Sigmoid colon (tissue), 6 donors: ENCODE measurements at regions not wholly inside any gene's neighbourhood (a gene's known extent, or its start where the extent isn't known, plus 50 kb on each side); places are given as distances from the start of the nearest gene placed in this dataset.

Source experiments
- DNase-seq: peaks from one replicate; pipeline ENCODE4 v3.0.0-alpha.2; 2019
- H3K27ac ChIP-seq, 4 donors: fragments of 200-600 bp; sonication (generic); one replicate each; pipeline ENCODE4 v1.5.1; 2016 to 2019; ENCODE audit warnings: mild to moderate bottlenecking in 1 of 4
- H3K27me3 ChIP-seq, 3 donors: fragments of 200-600 bp; sonication (generic); one replicate each; pipeline ENCODE4 v1.5.1; 2019; ENCODE audit warnings: mild to moderate bottlenecking in 1 of 3
- H3K36me3 ChIP-seq, 4 donors: fragments of 200-600 bp; sonication (generic); one replicate each; pipeline ENCODE4 v1.5.1; 2016 to 2019
- H3K4me1 ChIP-seq, 4 donors: fragments of 200-600 bp; sonication (generic); one replicate each; pipeline ENCODE4 v1.5.1; 2017 to 2019
- H3K4me3 ChIP-seq, 4 donors: fragments of 200-600 bp; sonication (generic); one replicate each; pipeline ENCODE4 v1.5.1; 2017 to 2019; ENCODE audit warnings: mild to moderate bottlenecking in 2 of 4, moderate library complexity in 1 of 4
- H3K9me3 ChIP-seq, 4 donors: fragments of 200-600 bp in 3 of 4; sonication (generic) in 3 of 4; one replicate each; pipeline versions ENCODE4 v1.5.1 to v1.6.1; 2013 to 2019
- EP300 ChIP-seq, 4 donors: sonication (generic); formaldehyde crosslinking; IDR thresholded peaks; one replicate each; pipeline ENCODE4 v1.6.1; 2017; ENCODE audit warnings: antibody characterized with exemption in 4 of 4
- POLR2A ChIP-seq, 2 donors: fragments of 450-650 bp; IDR thresholded peaks; one replicate each; pipeline ENCODE4 v1.6.1; 2016; ENCODE audit warnings: antibody characterized with exemption in 2 of 2, mild to moderate bottlenecking in 2 of 2, moderate library complexity in 2 of 2
- POLR2AphosphoS5 ChIP-seq, 4 donors: sonication (generic); formaldehyde crosslinking; IDR thresholded peaks; one replicate each; pipeline ENCODE4 v1.6.1; 2017; ENCODE audit warnings: antibody characterized with exemption in 4 of 4
- WGBS, 2 donors: extraction: QIAGEN DNeasy Blood & Tissue Kit; methylation state at CpG; one replicate each; pipeline ENCODE4 v1.1.7; 2013; 5-methylcytosine and 5-hydroxymethylcytosine counted together
- intact Hi-C: fragments of 100-400 bp; cut with DNase I; formaldehyde crosslinking; loops from one replicate; pipeline ENCODE4 v1.15.1; 2023
- TF ChIP-seq, protein P1 (sequence below), 4 experiments: fragments of 450-650 bp in 3 of 4; fragments of 200-600 bp in 1 of 4; IDR thresholded peaks; one replicate each; pipeline ENCODE4 v1.5.1; 2016 to 2019; ENCODE audit warnings: antibody characterized with exemption in 4 of 4, mild to moderate bottlenecking in 3 of 4, moderate library complexity in 2 of 4
- donor health status: healthy with polysubstance abuse.
- donor health status: healthy.

DNA sequence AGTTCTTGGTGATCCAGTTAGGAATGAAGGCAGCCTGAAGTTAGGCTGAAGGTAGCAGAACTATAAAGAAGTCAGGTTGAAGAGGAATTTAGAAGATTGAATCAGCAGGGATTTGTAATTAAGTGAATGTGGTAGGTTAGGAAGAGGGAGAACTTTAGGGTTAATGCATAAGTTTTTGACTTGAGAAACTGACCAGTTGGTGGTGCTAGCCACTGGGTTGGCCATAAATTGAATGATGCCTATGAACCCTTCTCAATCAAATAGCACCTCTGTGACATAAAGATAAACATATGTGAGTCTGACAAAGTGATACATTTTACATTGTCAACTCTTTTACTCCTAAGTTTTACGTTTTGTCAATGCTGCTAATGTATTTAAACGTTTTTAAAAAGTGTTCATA, 290.6 kb upstream of the NAV3 start:
- no peak for DNase-seq
- WGBS, 2 donors: 47 to 65% methylated on average over 2 of the region's 2 CpGs
- intact Hi-C loops: no loop called here
- Histone ChIP-seq H3K36me3 (no peaks in the 10 kb centered on the region), H3K27ac (no peak overlapping the region), H3K4me3 (no peak overlapping the region), H3K4me1 (no peaks in the 10 kb centered on the region), H3K9me3 (no peaks in the 10 kb centered on the region), H3K27me3 (no peaks in the 10 kb centered on the region)
- TF ChIP-seq POLR2A (IDR thresholded peaks at IDR 0.05) (no peak), EP300 (IDR thresholded peaks at IDR 0.05) (no peak), POLR2AphosphoS5 (IDR thresholded peaks at IDR 0.05) (no peak)
- TF ChIP-seq, protein P1, sequence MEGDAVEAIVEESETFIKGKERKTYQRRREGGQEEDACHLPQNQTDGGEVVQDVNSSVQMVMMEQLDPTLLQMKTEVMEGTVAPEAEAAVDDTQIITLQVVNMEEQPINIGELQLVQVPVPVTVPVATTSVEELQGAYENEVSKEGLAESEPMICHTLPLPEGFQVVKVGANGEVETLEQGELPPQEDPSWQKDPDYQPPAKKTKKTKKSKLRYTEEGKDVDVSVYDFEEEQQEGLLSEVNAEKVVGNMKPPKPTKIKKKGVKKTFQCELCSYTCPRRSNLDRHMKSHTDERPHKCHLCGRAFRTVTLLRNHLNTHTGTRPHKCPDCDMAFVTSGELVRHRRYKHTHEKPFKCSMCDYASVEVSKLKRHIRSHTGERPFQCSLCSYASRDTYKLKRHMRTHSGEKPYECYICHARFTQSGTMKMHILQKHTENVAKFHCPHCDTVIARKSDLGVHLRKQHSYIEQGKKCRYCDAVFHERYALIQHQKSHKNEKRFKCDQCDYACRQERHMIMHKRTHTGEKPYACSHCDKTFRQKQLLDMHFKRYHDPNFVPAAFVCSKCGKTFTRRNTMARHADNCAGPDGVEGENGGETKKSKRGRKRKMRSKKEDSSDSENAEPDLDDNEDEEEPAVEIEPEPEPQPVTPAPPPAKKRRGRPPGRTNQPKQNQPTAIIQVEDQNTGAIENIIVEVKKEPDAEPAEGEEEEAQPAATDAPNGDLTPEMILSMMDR (IDR thresholded peaks at IDR 0.05): no peak

DNA sequence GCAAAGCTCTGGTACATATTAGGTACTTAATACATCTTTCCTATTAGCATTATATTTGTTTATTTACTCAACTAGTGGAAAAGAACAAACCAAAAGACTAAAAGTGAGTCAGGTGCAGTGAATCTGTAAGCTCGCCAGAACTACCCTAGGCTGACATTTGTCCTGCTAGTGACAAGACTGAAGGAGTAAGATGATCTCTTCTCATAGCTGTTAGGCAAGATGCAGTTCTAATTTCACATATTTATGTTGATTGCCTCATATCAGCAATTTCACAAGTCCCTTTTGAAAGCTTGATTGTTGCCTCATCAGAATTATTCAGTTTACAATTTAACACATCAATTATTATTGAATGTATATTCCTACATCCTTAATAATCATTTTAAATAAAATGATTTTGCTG, 293.0 kb upstream of the NAV3 start:
- DNase-seq: no peak
- TF ChIP-seq, protein P1 (IDR thresholded peaks at IDR 0.05): no peak
- TF ChIP-seq EP300 (IDR thresholded peaks at IDR 0.05) (no peak), POLR2AphosphoS5 (IDR thresholded peaks at IDR 0.05) (no peak), POLR2A (IDR thresholded peaks at IDR 0.05) (no peak)

DNA sequence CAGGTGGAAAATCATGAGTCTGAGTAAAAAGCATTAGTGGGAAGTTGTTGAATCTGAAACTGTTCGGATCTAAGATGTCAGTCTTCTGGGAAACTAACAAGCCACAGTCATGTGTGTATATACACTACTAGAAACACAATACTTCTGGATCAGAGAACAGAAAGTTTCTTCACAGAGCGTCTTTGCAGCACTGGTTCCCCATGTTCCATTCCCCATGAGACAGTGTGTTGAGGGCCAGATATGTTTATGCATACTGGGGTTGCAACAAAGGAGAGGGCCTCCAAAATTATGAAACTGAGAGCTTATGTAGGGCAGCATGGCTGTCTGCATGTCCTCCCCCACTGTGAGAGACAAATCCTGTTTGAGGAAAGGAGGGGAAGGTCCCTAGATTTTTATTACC, 295.0 kb upstream of the NAV3 start:
- intact Hi-C loops: no loop called here
- no peak for TF ChIP-seq EP300 (IDR thresholded peaks at IDR 0.05)
- TF ChIP-seq, protein P1 (IDR thresholded peaks at IDR 0.05): no peak
- TF ChIP-seq POLR2AphosphoS5 (IDR thresholded peaks at IDR 0.05): no peak
- no peak for TF ChIP-seq POLR2A (IDR thresholded peaks at IDR 0.05)
- Histone ChIP-seq H3K9me3 (no peaks in the 10 kb centered on the region), H3K27ac (no peak overlapping the region), H3K27me3 (no peaks in the 10 kb centered on the region), H3K36me3 (no peaks in the 10 kb centered on the region), H3K4me1 (no peaks in the 10 kb centered on the region), H3K4me3 (no peak overlapping the region)
- no peak for DNase-seq
- 75 to 82% methylated on average over 2 of the region's 2 CpGs for WGBS, 2 donors

More for the DNA sequence above, 293.0 kb upstream of the NAV3 start:
- WGBS, 2 donors: 85 to 86% methylated on average over 1 of the region's 1 CpG
- Histone ChIP-seq H3K36me3 (no peaks in the 10 kb centered on the region), H3K27ac (no peak overlapping the region), H3K4me3 (no peak overlapping the region), H3K4me1 (no peaks in the 10 kb centered on the region), H3K27me3 (no peaks in the 10 kb centered on the region), H3K9me3 (no peaks in the 10 kb centered on the region)
- intact Hi-C loops: no loop called here

DNA sequence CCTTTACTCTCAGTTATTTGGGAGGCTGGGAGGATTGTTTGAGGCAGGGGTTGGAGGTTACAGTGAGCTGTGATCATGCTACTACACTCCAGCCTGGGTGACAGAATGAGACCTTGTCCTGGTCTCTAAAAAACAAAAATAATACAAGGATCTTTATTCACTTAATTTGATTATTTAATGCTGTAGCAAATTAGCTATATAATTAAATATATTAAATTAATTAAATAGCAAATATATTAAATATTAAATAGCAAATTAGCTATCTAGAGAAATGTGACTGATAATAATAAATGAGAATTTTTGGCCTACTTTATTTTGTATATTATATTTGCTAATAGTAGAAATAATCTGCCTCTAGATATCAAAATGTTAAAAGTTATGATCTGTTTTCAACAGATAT, 298.8 kb upstream of the NAV3 start:
- no peaks in the 10 kb centered on the region for H3K4me1 ChIP-seq
- intact Hi-C loops: no loop called here
- DNase-seq: no peak
- H3K9me3 ChIP-seq: no peaks in the 10 kb centered on the region
- H3K36me3 ChIP-seq: no peaks in the 10 kb centered on the region
- no peak for TF ChIP-seq POLR2AphosphoS5 (IDR thresholded peaks at IDR 0.05)
- TF ChIP-seq EP300 (IDR thresholded peaks at IDR 0.05): no peak
- TF ChIP-seq, protein P1 (IDR thresholded peaks at IDR 0.05): no peak
- TF ChIP-seq POLR2A (IDR thresholded peaks at IDR 0.05): no peak
- H3K27ac ChIP-seq: no peak overlapping the region
- H3K27me3 ChIP-seq: no peaks in the 10 kb centered on the region
- no peak overlapping the region for H3K4me3 ChIP-seq

DNA sequence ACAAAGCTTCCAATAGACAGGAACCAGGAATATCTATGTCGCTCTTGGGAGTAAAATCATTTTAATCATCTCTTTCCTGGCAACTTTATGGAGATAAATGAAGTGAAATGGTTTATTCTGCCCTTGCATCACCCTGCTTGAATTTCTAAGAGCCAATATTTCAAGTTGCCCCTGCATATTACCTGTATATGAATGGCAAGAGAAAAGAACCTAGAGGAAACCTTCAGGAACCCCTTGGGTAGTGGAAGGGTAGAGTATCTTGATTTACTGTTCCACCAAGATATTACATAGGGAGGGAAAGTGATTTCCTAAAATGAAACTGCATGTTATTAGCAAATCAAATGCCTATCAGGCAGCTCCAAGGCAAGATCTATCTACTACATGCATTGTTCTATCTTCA, 308.4 kb upstream of the NAV3 start:
- intact Hi-C loops: no loop called here
- H3K9me3 ChIP-seq: no peaks in the 10 kb centered on the region
- peaks cover 0 to 10% (median 0%) of the 10 kb centered on the region in 4 donors for H3K4me1 ChIP-seq
- no peak for TF ChIP-seq POLR2A (IDR thresholded peaks at IDR 0.05)
- TF ChIP-seq, protein P1 (IDR thresholded peaks at IDR 0.05): no peak
- no peak for TF ChIP-seq POLR2AphosphoS5 (IDR thresholded peaks at IDR 0.05)
- no peak for DNase-seq
- no peaks in the 10 kb centered on the region for H3K27me3 ChIP-seq
- H3K27ac ChIP-seq: no peak overlapping the region
- H3K36me3 ChIP-seq: no peaks in the 10 kb centered on the region
- H3K4me3 ChIP-seq: no peak overlapping the region
- WGBS, 2 donors: 68 to 76% methylated on average over 1 of the region's 1 CpG
